HG03342 (cell line): ENCODE measurements at regions not wholly inside any gene's neighbourhood (a gene's known extent, or its start where the extent isn't known, plus 50 kb on each side); places are given as distances from the start of the nearest gene placed in this dataset.
"Not testable (repeated sequence)": the region's sequence is repeated elsewhere in the genome, so short reads cannot be mapped to it uniquely, and the experiment has no call there.

Experiments
- ATAC-seq: cut with Tn5 transposase; IDR thresholded peaks from one replicate; pipeline ENCODE4 v1.9.1; 2021; ENCODE audit warnings: mild to moderate bottlenecking, moderate library complexity; ENCODE audit not compliant: unreplicated experiment

DNA sequence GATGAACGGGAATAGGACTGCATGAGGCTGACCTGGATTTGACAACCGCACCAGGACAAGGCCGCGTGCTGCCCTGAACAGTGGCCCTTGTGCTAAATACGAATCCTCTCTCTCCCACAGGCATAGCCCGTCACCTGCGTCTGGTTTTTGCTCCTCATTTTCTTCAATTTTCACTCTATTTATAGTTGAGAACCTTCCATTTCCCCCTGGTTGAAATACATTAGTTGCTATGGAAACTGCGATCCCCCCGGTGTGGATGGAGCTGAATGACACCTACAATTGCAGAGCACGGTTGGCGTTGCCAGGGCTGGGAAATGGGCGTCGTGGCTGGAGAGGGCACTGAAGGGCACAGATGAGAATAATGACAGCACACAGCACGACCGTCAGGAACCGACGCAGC, 158.6 kb upstream of the PITRM1 start:
- no peak for ATAC-seq

DNA sequence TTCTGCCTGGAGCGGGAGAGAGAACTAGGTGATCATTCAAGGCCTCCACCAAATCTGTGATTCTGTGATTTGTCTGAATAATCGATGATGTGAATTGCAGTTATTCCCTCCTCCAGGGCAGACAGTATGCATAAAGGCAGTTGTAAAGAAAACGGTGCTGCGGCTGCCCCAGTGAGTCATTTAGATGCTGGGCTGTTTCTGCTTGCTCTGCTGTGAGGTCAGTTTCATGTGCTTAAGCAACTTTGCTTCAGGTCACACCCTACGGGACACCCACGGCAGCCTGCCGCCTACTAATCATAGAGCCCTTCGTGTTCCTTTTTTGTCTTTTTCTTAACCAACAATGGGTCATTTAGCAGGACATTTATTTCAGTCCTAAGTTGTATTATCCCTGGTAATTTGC, 158.1 kb upstream of the PITRM1 start:
- no peak for ATAC-seq

DNA sequence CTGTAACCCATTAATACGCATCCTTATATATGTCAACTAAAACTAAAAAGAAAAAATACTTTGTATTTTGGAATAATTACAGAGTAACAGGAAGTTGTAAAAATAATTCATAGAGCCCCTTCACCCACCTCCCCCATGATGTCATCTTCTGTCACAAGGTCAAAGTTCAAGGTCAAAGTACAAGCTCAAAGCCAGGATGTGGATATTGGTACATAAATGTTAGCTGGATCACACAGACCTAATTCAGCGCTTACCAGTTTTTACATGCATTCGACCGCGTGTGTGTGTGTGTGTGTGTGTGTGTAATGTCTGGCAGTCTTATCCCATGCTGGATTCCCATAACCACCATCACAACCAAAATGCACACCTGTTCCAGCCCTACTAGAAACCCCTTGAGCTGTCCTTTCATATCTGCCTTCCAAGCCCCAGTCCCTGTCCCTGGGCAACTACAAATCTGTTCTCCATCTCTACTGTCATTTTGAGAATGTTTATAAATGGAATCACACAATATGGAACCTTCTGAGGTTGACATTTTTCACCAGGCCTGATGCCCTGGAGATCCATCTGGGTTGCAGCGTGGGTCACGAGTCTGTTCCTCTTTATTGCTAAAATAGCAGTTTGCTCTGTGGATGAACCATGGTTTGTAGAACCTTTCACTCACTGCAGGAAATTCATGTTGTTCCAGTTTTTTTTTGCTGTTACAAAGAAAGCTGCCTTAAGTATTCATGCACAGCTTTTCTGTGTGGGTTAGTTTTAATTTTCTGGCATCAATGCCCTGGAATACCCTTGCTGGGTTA, 153.6 kb upstream of the PITRM1 start:
- no peak for ATAC-seq

DNA sequence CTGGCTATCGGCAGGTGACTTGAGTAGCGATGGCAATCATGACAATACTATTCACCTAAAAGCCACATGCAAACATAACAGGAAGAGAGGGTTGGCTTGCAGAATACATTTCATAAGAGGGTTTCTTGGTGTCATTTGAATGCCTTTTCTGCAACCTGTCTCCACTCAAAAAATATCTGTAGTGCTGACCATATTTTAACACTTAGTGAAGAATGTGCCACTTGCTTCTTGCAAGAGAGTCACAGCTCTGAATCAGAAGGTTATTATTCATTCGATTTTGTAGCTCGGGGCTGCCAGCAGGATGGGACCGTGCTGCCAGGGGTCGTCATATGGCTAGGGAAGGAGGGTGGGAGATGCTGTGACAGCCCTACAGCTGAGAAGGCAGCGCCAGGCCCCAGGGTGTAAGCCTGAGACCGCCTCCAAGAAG, 152.0 kb upstream of the PITRM1 start:
- no peak for ATAC-seq

DNA sequence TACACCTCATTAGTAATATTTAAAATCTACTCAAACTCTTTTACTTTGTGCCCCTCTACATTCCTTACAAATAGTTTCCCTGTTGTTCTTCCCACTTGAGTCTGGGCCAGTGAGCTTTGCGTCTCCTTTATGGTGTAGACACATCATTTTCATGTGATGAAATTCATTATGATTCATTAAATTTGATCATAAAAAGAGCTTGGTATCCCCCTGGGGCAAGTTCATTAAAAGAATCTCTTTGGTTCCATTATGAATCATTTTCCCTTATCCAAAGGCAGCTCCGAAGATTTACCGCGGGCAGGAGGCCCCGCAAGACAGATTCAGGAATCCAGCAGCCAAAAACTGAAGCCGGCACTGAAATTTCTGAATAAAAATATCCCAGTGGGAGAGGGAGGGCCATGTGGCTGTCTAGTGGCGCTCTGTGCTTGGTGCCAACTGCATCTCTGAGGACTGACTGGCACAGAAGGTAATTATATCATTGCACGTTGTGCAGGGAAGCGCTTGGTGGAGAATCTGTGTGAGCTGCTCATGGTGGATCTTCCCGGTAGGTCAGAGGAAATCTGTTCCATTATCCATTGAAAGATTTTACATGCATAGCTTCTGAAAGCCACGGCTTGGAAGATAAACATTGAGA, 151.4 kb upstream of the PITRM1 start:
- ATAC-seq: no peak

DNA sequence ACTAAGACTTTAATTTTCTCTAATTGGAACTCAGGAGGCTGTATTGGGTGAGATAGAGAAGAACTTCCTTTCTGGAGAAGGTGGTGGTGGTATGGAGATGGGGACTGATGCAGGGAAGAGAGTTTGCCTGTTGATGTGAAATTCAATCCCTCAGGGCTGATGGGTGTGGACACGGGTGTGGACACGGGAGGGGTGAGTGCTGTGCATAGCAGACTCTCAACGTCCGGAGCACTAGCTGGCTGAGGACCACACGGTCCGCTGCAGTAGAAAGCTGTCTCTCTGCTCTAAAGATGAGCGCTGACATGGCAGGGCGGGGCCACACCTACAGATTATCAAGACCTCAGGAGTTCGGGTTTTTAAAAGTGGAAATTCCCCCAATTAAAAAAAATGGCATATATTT, 148.5 kb upstream of the PITRM1 start:
- ATAC-seq: no peak

DNA sequence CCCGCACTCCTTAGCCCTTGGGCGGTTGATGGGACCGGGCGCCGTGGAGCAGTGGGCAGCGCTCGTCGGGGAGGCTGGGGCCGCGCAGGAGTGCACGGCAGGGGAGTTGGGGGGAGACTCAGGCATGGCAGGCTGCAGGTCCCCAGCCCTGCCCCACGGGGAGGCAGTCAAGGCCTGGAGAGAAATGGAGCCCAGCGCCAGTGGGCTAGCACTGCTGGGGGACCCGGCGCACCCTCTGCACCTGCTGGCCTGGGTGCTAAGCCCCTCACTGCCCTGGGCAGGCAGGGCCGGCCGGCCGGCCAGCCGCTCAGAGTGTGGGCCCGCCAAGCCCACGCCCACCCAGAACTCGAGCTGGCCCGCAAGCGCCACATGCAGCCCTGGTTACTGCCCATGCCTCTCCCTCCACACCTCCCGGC, 147.2 kb upstream of the PITRM1 start:
- ATAC-seq: no peak

DNA sequence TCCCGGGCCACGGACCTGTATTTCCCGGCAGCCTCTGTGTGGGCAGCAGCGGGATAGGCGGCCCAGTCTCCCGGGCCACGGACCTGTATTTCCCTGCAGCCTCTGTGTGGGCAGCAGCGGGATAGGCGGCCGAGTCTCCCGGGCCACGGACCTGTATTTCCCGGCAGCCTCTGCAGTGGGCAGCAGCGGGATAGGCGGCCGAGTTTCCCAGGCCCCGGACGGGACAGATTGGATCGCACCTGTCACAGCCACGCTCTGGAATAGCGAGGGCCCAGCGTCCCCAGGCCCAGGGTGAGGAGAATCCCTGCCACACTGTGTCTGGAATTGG, 145.9 kb upstream of the PITRM1 start:
- not testable (repeated sequence) for ATAC-seq

DNA sequence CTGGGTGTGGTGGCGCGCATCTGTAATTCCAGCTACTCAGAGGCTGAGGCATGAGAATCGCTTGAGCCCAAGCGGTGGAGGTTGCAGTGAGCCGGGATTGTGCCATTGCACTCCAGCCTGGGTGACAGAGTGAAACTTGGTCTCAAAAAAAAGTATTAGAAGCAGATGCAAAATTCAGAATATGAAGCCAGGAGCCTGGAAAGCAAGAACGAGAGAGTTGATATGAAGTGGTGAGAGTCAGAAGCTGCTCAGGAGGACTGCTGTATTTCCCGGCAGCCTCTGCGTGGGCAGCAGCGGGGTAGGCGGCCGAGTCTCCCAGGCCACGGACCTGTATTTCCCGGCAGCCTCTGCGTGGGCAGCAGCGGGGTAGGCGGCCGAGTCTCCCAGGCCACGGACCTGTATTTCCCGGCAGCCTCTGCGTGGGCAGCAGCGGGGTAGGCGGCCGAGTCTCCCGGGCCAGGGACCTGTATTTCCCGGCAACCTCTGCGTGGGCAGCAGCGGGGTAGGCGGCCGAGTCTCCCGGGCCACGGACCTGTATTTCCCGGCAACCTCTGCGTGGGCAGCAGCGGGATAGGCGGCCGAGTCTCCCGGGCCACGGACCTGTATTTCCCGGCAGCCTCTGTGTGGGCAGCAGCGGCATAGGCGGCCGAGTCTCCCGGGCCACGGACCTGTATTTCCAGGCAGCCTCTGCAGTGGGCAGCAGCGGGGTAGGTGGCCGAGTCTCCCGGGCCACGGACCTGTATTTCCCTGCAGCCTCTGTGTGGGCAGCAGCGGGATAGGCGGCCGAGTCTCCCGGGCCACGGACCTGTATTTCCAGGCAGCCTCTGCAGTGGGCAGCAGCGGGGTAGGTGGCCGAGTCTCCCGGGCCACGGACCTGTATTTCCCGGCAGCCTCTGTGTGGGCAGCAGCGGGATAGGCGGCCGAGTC, 145.2 kb upstream of the PITRM1 start:
- not testable (repeated sequence) for ATAC-seq

DNA sequence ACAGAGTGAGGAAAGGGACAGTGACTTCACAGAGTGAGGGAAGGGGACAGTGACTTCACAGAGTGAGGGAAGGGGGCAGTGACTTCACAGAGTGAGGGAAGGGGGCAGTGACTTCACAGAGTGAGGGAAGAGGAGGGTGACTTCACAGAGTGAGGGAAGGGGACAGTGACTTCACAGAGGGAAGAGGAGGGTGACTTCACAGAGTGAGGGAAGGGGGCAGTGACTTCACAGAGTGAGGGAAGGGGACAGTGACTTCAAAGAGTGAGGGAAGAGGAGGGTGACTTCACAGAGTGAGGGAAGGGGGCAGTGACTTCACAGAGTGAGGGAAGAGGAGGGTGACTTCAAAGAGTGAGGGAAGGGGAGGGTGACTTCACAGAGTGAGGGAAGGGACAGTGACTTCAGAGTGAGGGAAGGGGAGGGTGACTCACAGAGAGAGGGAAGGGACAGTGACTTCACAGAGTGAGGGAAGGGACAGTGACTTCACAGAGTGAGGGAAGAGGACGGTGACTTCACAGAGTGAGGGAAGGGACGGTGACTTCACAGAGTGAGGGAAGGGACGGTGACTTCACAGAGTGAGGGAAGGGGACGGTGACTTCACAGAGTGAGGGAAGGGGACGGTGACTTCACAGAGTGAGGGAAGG, 142.0 kb upstream of the PITRM1 start:
- ATAC-seq: not testable (repeated sequence)

DNA sequence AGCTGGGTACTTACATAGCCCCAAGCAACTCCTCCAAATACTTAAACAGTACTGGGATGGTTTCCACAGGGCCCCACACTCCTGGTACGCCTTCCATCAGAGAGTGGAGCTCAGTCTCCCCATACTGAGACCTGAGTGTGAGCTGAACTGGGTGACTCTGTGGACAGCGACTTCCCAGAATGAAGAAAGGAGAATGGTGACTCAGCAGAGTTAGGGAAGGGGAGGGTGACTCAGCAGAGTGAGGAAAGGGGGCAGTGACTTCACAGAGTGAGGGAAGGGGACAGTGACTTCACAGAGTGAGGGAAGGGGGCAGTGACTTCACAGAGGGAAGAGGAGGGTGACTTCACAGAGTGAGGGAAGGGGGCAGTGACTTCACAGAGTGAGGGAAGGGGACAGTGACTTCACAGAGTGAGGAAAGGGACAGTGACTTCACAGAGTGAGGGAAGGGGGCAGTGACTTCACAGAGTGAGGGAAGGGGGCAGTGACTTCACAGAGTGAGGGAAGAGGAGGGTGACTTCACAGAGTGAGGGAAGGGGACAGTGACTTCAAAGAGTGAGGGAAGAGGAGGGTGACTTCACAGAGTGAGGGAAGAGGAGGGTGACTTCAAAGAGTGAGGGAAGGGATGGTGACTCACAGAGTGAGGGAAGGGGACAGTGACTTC, 141.3 kb upstream of the PITRM1 start:
- not testable (repeated sequence) for ATAC-seq

DNA sequence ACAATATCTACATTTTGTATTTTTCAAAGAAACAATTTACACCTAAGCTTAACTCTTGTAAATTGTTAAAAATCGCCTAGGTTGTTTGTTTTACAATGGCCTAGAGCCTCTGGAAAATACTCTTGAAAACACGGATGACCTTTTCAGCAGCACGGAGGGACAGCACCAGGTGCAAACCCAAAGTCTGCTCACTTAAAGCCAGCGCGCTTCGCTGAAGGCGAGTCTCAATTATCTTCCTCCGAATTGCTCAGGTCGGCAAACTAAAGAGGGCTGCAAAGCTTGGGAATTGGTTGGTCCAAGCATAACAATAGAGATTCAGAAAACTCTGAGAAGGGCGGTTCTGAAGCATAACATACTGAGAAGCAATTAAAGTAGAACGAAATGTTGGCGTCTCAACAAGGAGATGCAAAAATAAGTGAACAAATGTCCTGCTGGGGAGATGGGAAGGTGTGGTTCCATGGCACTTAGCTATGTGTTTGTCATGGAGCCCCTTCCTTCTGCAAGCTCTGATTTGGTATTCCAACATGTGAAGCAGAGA, 139.9 kb upstream of the PITRM1 start:
- ATAC-seq: no peak

DNA sequence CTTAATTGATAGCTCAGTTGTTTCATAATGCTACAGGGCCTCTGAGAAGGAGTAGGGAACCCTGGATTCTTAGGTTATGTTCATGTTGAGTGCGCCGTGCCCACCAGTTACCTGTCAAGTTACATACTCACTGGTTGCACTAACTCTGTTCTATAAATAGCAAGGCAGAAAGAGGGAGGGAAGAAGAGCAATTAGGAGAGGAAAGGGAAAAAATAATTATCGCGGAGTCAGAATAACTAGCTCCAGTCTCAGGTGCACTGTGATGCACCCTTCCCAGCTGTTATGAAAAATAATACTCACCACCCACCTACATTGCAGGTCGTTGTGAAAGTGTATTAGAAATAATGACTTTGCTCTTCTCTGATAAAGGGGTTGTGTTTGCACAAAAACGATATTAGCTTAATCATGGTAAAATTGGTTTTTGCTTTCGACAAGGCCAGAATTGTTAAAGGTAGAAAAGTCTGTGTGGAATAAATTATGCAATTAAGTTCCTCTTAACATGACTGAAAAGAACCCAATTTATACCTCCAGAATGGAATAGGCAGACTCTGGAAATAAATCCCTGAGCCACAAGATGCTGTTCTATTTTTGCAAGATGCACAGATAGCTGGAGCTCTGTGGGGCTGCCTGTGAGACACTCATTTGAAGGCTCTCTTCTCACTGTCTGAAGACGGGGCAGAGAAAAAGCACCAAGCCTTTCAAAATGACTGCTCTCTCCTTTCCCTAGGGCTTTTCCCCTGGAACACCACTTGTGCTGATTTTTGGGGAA, 137.6 kb upstream of the PITRM1 start:
- no peak for ATAC-seq

DNA sequence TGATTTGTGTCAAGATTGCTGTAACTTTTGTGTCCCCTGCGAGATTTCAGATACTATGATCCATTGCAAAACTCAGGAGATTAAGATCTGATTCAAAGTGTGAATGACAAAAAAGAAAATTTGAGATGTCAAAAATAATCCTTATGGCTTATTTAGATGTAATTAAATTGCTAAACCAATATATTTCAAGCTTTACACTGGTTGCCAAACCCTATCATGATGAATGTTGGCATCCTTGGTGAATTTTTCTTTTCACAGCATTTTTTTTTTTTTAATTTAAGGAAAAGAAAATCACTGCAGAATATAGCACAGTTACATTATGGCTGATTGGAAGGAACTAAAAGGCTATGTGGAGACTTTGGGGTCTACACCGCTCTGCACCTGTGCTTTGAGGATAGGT, 133.5 kb upstream of the PITRM1 start:
- ATAC-seq: no peak

DNA sequence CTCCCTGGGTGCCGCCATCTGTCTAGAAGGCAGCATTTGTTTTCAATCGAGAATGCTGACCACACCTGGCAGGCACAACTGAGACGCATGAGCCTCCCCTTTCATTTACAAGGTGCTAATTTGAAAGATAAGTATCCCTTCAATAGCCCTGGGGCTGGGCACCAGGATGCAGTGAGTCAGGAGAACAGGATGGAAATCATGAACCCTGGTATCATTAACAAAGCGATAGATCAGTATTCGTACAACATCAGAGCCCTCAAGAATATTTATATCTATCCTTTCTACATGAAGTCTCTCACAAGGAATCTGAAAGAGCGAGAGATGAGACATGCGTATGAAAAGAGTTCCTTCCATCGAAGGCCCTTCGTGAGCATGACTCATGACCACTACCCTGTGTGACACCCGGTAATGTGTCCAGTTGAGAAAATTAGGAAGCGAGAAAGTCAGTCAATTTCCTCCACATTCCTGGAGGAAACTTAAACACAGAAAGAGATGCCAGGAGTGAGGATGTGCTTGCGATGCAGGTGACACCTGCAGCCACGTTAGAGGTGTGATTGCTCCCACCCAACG, 123.1 kb upstream of the PITRM1 start:
- no peak for ATAC-seq

DNA sequence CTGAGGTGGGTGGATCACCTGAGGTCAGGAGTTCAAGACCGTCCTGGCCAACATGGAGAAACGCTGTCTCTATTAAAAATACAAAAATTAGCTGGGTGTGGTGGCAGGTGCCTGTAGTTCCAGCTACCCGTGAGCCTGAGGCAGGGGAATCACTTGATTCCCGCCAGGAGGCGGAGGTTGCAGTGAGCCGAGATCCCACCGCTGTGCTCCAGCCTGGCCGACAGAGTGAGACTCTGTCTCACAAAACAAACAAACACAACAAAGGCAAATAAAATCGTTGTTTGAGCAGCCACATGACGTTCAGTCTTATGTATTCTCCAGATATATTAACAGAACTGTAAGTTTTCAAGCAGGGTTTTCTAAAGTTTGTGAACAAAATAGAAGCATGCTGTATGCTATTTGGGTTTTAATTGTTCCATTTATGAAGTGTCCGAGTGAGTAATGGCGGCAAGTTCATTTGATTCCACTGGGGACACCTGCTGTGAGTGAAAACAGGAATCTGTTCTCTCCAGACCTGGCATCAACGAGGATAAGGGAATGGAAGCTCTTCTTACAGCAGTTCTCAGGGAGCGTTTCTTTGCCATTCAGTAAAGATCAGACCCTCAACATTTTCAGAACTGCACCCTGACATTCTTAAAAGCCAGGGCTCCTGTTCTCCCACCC, 122.5 kb upstream of the PITRM1 start:
- no peak for ATAC-seq

DNA sequence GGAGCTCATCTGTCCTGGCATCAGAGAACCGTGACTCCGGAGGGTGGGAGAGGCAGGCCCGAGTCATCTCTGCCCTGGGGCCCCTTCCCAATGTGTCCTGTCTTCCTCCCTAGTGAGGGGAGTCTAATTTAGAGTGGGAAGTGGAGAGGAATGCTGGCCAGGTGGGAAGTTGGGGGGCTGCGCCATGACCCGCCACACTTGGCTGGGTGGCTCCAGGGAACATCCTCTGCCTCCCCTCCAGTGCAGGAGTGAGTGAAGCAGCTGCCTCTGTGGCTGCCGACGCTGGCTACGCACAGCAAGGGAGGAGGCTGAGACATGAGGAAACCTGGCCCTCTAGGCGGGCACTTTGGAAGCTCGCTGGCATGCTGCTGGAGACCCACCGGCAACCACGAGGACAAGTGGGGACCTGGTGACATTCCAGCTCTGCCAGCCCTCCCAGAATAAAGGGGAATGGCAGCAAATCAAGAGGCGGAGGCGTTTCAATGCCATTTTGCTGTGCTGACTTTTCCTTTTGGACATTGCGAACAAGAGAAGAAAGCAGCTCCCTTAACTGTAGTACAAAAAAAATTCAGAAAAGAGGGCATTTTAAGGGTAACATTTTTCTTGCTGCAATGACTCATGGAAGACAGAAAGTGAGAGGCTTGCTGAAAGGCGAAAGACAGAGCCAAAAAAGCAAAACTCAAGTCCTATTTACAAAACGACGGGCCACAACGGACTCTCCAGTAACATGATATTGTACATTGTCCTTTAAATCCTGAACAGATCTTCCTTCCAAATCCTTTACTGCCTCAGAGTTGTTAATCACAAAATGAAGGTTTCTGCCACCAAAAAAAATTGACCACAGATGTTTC, 121.2 kb upstream of the PITRM1 start:
- ATAC-seq: no peak

DNA sequence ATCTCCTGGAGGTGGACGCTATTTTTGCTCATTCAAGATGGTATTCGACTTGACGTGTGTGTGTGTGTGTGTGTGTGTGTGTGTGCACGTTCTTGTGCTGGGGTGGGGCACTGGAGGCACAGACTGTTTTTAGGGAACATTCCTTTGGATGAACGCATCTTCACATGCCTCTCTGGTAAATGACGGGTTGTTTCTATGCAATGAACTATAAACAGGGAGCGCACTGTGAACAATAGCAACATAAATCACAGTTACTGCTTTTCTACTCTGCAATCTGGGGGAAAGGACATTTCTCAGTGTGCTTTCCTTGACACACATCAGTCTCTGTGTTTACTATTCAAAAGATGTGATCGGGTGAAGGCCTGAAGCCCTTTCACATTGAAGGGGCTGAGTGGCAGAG, 120.1 kb upstream of the PITRM1 start:
- ATAC-seq: no peak
